ENCODE measurements at regions not wholly inside any gene's neighbourhood (a gene's known extent, or its start where the extent isn't known, plus 50 kb on each side); places are given as distances from the start of the nearest gene placed in this dataset.

DNA sequence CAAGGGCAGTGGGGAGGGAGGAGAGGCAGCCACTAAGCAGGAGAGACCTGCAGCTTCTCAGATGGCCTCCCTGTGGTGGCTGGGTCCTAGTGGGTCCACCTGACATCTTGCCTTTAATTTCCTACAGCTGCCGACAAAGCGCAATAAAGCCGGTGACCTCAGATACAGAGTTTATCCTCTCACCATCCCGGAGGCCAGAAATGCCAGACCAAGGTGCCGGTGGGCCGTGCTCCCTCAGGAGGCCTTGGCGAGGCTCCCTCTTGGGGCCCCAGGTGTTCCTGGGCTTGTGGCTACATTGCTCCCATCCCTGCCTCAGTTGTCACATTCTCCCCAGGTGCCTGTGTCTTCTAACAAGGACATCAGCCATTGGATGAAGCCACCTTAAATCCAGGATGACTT is 103.0 kb downstream of the ADRA2C start:
- H3K4me1 ChIP-seq (replicated peaks in 1 of 2; ENCODE audit: control insufficient read depth in 2 of 2, insufficient read depth in 2 of 2, low read length in 2 of 2) = peaks cover 0 to 15% of the 10 kb centered on the region in 2 experiments; a peak in 2 of 5 replicates
- no peak overlapping the region for H3K4me2 ChIP-seq (ENCODE audit: insufficient read depth, low read length)
- TF ChIP-seq, protein P1, sequence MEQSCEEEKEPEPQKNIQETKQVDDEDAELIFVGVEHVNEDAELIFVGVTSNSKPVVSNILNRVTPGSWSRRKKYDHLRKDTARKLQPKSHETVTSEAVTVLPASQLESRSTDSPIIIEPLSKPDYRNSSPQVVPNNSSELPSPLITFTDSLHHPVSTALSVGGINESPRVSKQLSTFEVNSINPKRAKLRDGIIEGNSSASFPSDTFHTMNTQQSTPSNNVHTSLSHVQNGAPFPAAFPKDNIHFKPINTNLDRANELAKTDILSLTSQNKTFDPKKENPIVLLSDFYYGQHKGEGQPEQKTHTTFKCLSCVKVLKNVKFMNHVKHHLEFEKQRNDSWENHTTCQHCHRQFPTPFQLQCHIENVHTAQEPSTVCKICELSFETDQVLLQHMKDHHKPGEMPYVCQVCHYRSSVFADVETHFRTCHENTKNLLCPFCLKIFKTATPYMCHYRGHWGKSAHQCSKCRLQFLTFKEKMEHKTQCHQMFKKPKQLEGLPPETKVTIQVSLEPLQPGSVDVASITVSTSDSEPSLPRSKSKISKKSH (CRISPR knock-in tag; IDR thresholded peaks at IDR 0.05) = no peak
- no peak for TF ChIP-seq BRD4 (IDR thresholded peaks at IDR 0.05)
- TF ChIP-seq, protein P2, sequence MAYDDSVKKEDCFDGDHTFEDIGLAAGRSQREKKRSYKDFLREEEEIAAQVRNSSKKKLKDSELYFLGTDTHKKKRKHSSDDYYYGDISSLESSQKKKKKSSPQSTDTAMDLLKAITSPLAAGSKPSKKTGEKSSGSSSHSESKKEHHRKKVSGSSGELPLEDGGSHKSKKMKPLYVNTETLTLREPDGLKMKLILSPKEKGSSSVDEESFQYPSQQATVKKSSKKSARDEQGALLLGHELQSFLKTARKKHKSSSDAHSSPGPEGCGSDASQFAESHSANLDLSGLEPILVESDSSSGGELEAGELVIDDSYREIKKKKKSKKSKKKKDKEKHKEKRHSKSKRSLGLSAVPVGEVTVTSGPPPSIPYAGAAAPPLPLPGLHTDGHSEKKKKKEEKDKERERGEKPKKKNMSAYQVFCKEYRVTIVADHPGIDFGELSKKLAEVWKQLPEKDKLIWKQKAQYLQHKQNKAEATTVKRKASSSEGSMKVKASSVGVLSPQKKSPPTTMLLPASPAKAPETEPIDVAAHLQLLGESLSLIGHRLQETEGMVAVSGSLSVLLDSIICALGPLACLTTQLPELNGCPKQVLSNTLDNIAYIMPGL (CRISPR knock-in tag; IDR thresholded peaks at IDR 0.05) = no peak
- H3K36me3 ChIP-seq (ENCODE audit: control insufficient read depth, insufficient read depth, low read length) = no peaks in the 10 kb centered on the region
- intact Hi-C loops (cut with micrococcal nuclease) = no loop called here
- H2AFZ ChIP-seq (ENCODE audit: low read depth, low read length) = no peak overlapping the region
- no peak overlapping the region for H3K4me3 ChIP-seq
- H3K9ac ChIP-seq (ENCODE audit: insufficient read depth in 1 of 2, low read depth in 2 of 2, low read length in 2 of 2) = no peak overlapping the region
- H3K9me1 ChIP-seq (ENCODE audit: control insufficient read depth, insufficient read depth, low read length) = no peaks in the 10 kb centered on the region
- no peak for ATAC-seq
- no peaks in the 10 kb centered on the region for H3K9me3 ChIP-seq (replicated peaks; ENCODE audit: control insufficient read depth, insufficient read depth, low read depth, low read length)
- no peak for FAIRE-seq
- no peak overlapping the region for H3K27ac ChIP-seq (ENCODE audit: extremely low read depth, low read depth, low read length)
- no TSS peak for BruUV-seq (replicated peaks)
- POLR2A ChIA-PET = no interaction called here
- peaks cover 6 to 76% of the 10 kb centered on the region in 2 experiments; a peak in 4 of 5 replicates for H3K27me3 ChIP-seq (ENCODE audit: control insufficient read depth in 2 of 2, insufficient read depth in 2 of 2, low read length in 2 of 2)
- H4K20me1 ChIP-seq (replicated peaks; ENCODE audit: control insufficient read depth, insufficient read depth, low read length) = 0 out of 2 replicates have a peak, but pooled peaks cover 2% of the 10 kb centered on the region
- 13% methylated on average over 7 of the region's 7 CpGs for WGBS (ENCODE audit: insufficient coverage, low coverage, missing lambda C conversion rate)
- in situ Hi-C loops (cut with MboI) = no loop called here
- CTCF ChIA-PET (ENCODE audit: low intra/inter-chr PET ratio) = no interaction called here
- no peaks in the 10 kb centered on the region for H3K79me2 ChIP-seq (ENCODE audit: control insufficient read depth, insufficient read depth, low read length)
- no peak for DNase-seq (ENCODE audit: extremely low read depth in 1 of 4, low spot score in 3 of 4)

Measured in K562 (cell line).